Left kidney (tissue), 1 donor: ENCODE measurements at regions not wholly inside any gene's neighbourhood (a gene's known extent, or its start where the extent isn't known, plus 50 kb on each side); places are given as distances from the start of the nearest gene placed in this dataset.
A peak's percentile ranks its signal among the peaks of the same experiment; 100 is the strongest.

Experiments used
- DNase-seq: peaks from one replicate; pipeline ENCODE4 v3.0.0-alpha.2; 2013

- DNase-seq: no peak
Measured at GRCh38 chr2:221308507-221309066, 263.5 kb downstream of the EPHA4 start.

GRCh38 chr2:221309892-221310583 lies 262.1 kb downstream of the EPHA4 start:
- DNase-seq: peak; percentile 50

GRCh38 chr2:221310730-221311129 lies 261.4 kb downstream of the EPHA4 start:
- no peak for DNase-seq

DNA sequence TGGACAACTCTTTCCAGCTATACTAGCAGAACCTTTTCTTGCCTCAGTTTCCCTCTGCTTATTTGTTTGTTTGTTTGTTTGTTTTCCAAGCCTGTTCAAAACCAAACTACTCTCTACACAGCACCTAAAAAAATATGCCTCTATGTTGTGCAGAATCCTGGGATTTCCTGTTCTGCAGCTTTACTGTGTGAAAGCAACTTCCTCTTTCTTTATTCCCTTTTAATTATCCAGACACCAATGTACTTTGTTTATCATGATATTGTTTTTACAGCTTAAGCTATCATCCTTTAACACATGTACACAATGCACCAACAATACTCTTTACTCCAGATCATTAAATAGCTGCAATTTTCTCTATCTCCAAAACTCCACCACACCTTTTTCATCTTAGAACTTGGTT lies 259.5 kb downstream of the EPHA4 start:
- no peak for DNase-seq

- no peak for DNase-seq
Measured at GRCh38 chr2:221314786-221315185, 257.3 kb downstream of the EPHA4 start.

GRCh38 chr2:221318376-221319130 lies 253.6 kb downstream of the EPHA4 start:
- DNase-seq: no peak

DNA sequence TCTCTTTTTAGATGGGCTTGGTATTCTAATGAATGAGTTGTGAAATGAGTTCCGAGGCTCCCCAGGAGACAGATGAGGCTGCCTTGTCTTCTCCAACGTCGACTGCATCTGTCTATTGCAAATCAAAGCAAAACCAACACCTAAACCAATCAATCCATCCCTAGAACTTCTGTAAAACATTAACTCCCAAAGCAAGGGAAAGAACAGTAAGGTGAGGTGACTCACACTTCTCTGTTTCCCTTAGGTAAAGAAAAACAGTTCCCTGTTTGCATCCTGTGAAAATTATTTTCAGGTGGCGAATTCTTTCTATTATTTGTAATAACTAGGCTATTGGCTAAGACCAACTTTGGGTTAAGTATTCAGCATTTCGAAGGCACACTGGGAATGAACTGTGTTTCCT lies 249.4 kb downstream of the EPHA4 start:
- no peak for DNase-seq

- DNase-seq: no peak
Measured at GRCh38 chr2:221323513-221323912, 248.6 kb downstream of the EPHA4 start.

DNA sequence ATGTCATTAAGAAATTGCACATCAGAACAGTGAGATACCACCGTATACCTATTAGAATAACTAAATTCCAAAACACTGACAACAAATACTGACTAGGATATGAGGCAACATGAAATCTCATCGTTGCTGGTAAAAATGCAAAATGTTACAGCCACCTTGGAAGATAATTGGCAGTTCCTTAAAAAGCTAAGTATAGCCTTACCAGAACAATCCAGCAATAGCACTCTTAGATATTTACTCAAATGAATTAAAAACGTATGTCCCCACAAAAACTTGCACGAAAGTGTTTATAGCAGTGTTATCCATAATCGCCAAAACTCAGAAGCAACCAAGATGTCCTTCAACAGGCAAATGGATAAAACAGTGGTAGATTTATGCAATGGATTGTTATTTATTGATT lies 241.7 kb downstream of the EPHA4 start:
- DNase-seq: no peak

DNA sequence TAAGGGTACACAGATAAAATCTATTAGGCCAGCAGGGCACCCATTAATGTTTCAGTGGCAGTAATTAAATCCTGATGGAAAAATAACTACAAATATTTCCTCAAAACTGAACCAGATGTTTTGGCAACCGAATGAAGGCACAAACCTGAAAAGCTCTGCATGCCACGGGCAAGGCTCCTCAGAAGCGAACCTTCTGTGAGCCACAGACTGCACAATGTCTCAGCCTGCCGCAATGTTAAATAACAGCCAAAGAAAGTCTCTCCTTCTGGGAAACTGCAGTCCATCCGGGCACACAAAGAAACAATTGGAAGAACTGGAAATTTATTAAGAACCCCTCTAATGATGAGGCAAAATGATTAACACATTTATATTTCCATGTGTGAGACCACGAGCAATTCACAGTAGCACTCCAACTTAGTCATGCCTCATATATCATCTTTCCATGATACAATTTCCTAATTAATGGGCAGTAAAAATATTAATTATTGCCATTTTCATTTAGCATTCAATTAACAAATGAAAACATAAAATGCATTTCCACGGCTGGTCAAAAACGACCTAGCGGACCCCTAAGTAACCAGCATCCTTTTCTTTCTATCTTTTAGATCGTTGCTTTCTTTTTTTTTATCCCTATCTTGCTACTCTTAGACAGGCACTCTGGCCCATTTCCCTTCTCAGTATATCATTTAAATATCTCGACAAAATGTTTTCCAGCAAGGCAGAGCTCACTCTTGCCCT lies 237.5 kb downstream of the EPHA4 start:
- DNase-seq: no peak

- no peak for DNase-seq
Measured at GRCh38 chr2:221335219-221335752, 236.8 kb downstream of the EPHA4 start.

- DNase-seq: no peak
Measured at GRCh38 chr2:221336967-221337366, 235.1 kb downstream of the EPHA4 start.

DNA sequence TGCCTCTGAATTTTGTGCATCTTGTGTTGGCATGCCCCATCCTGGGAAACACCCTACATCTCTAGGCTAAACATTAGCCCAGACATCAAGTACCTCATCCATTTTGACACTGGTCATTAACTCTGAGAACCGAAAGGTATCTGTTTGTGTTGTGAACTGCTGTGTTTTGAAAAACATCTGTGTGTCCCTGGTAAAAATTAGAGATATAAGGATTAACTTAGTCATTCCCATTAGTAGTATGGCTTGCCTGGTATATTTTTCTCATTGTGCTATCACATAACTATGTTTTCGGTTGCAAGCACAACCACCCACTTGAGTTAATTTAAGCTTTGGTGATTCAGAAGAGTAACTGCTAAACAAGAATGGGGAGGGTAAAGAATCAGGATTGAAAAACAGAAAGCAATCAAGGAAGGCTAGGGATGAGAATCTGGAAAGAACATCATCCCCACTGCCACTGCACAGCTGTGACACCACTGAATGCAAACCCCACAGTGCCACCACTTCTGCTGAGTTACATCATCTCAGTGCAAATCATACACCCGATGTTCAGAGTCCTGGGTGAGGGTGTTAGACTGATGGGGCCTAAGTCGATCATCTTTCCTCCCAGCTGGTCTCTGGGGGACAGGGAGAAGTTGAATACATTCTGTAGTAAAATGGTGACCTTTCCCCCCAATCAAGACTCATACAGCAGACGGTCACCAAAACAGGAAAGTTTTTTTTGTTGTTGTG lies 234.0 kb downstream of the EPHA4 start:
- DNase-seq: no peak

DNA sequence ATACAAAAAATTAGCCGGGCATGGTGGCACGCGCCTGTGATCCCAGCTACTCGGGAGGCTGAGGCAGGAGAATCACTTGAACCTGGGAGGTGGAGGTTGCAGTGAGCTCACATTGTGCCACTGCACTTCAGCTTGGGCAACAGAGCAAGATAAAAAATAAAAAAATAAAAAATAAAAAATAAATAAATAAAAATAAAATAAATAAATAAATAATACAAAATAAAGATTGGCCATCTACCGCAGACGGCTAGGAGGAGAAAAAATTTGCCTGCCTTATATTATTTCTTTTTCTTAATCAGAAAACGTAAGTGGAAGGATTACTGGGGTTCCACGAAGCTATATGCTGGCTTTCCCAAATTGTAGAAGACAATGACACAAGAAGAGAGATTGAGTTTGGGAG lies 229.7 kb downstream of the EPHA4 start:
- DNase-seq: no peak

GRCh38 chr2:221343524-221343923 lies 228.6 kb downstream of the EPHA4 start:
- no peak for DNase-seq

GRCh38 chr2:221345516-221345915 lies 226.6 kb downstream of the EPHA4 start:
- no peak for DNase-seq

GRCh38 chr2:221346411-221346810 lies 225.7 kb downstream of the EPHA4 start:
- no peak for DNase-seq

GRCh38 chr2:221347471-221347870 lies 224.6 kb downstream of the EPHA4 start:
- no peak for DNase-seq

GRCh38 chr2:221350616-221351015 lies 221.5 kb downstream of the EPHA4 start:
- DNase-seq: no peak

DNA sequence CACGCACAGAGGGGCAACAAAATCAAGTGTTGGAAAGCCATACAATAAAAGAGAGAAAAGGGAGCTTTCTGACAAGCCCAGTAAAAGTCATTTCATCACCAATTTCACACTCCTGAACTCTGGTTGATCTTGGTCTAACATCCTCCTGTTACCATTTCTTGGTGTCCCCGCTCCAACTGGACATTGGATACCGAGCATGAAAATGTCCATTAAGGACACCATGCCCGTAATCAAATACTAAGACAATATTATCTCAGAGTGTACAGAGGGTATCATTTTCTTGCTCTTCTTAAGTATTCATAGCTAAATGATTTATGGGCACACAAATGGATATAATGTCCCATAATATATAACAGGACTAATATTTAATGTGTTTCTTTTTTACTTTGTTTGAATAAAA lies 218.9 kb downstream of the EPHA4 start:
- DNase-seq: peak; percentile 33

GRCh38 chr2:221360312-221360711 lies 211.8 kb downstream of the EPHA4 start:
- DNase-seq: no peak

DNA sequence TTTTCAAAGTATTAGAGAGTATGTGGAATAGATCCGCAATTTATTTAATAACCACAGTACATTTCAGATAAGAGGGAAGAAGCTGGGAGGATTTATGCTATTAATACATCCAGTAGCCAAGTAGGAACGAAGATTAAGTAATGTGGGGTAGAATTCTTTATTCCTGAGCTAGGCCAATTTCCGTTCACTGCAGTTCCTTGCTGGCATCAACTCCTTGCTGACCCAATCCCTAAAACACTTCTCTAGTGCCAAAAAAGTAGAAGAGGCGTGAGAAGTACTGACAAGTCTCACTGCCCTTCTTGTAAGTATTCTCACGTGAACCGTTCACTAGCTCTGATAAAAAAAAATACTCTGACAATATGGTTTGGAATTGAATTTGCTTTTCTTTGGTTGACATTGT lies 211.4 kb downstream of the EPHA4 start:
- no peak for DNase-seq
